RWPE2 (cell line): ENCODE measurements at regions not wholly inside any gene's neighbourhood (a gene's known extent, or its start where the extent isn't known, plus 50 kb on each side); places are given as distances from the start of the nearest gene placed in this dataset.

Experiments
- ATAC-seq: fragments of 200-7000 bp; cut with Tn5 transposase; 3 replicates; pipeline ENCODE4 v1.9.1; 2021; ENCODE audit warnings: low read depth
- DNase-seq: peaks from one replicate; pipeline ENCODE4 v3.0.0-alpha.2; 2020; ENCODE audit warnings: low spot score
- H3K27ac ChIP-seq: fragments of 450-650 bp; 2 replicates; pipeline ENCODE4 v1.5.1; 2017; ENCODE audit warnings: mild to moderate bottlenecking; ENCODE audit not compliant: poor library complexity, severe bottlenecking
- H3K27me3 ChIP-seq: fragments of 250-450 bp; sonication (Bioruptor Pico); 2 replicates; pipeline ENCODE4 v1.5.1; 2021; ENCODE audit warnings: mild to moderate bottlenecking, moderate library complexity; ENCODE audit not compliant: insufficient read depth, poor library complexity, severe bottlenecking
- H3K36me3 ChIP-seq: fragments of 250-450 bp; sonication (Bioruptor Pico); 2 replicates; pipeline ENCODE4 v1.5.1; 2020; ENCODE audit warnings: low read depth, mild to moderate bottlenecking, moderate library complexity
- H3K4me1 ChIP-seq: fragments of 250-450 bp; sonication (Bioruptor Pico); 2 replicates; pipeline ENCODE4 v1.5.1; 2021; ENCODE audit warnings: mild to moderate bottlenecking, moderate library complexity; ENCODE audit not compliant: insufficient read depth, poor library complexity, severe bottlenecking
- H3K4me3 ChIP-seq: fragments of 250-450 bp; sonication (Bioruptor Pico); 2 replicates; pipeline ENCODE4 v1.5.1; 2021; ENCODE audit warnings: mild to moderate bottlenecking, moderate library complexity; ENCODE audit not compliant: severe bottlenecking
- H3K9me3 ChIP-seq: fragments of 250-450 bp; sonication (Bioruptor Pico); 2 replicates; pipeline ENCODE4 v1.5.1; 2021; ENCODE audit warnings: mild to moderate bottlenecking, moderate library complexity; ENCODE audit not compliant: severe bottlenecking
- TF ChIP-seq, protein P1 (sequence below): fragments of 450-650 bp; IDR thresholded peaks from one replicate; pipeline ENCODE4 v1.5.1; 2017; ENCODE audit warnings: mild to moderate bottlenecking, moderate library complexity; ENCODE audit not compliant: poor library complexity, severe bottlenecking

DNA sequence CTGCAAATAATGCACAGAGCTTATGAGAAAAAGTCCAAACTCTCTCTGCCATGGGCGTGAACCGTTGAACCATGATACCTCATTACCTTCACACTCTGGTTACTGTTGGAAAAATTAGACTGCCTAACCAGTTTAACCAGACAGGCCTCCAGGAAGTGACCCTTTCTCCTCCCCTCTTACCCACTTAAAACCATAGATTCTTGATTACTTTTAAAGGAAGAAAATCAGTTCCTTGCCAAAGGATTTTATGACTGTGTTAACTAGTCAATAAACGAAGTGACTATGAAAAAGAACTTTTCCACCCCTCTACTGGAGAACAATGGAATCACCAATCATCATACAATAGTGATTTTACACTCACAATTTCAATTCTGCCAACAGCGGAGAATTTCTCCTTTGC, 254.0 kb upstream of the ATP2B1 start:
- DNase-seq, result no peak
- TF ChIP-seq, protein P1, sequence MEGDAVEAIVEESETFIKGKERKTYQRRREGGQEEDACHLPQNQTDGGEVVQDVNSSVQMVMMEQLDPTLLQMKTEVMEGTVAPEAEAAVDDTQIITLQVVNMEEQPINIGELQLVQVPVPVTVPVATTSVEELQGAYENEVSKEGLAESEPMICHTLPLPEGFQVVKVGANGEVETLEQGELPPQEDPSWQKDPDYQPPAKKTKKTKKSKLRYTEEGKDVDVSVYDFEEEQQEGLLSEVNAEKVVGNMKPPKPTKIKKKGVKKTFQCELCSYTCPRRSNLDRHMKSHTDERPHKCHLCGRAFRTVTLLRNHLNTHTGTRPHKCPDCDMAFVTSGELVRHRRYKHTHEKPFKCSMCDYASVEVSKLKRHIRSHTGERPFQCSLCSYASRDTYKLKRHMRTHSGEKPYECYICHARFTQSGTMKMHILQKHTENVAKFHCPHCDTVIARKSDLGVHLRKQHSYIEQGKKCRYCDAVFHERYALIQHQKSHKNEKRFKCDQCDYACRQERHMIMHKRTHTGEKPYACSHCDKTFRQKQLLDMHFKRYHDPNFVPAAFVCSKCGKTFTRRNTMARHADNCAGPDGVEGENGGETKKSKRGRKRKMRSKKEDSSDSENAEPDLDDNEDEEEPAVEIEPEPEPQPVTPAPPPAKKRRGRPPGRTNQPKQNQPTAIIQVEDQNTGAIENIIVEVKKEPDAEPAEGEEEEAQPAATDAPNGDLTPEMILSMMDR, result peak; percentile 38

DNA sequence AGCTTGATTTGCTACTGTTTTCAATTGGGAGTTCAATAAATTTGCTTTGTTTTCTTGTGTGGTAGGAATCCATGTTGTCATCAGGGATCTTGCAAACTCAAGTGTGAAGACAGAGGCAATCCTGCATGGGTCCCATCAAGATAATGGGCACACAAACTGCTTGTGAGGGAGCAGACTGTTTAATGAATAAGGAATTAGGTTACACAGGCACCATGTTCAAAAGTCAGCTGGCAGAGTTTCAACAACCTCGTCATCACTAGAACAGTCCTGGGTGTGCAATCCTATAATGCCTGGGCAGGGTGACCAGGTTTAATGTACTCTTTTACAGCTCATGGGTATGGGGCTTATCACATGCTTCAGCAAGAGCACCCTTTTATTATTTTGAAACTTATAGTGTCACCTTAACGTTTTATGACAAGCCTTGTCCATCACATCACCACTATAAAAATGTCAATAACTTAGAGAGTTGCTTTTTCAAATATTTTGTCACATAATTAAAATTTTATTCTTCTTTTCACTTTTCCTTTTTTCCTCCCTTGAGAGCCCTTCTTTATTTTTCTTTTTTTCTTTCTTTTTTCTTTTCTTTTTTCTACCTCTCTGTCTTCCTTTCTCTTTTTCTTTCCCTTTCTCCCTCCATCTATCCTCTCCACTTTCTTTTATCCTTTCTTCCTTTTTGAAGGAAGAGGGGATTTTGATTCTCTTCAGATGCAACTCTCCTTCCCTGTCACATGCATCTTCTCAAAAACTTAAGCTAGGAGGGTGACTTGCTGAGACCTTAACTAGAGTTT, 252.2 kb upstream of the ATP2B1 start:
- H3K36me3 ChIP-seq, result no peaks in the 10 kb centered on the region
- no peaks in the 10 kb centered on the region for H3K9me3 ChIP-seq
- DNase-seq, result no peak
- H3K4me1 ChIP-seq, result no peaks in the 10 kb centered on the region
- H3K27me3 ChIP-seq, result no peaks in the 10 kb centered on the region
- H3K4me3 ChIP-seq, result no peak overlapping the region
- no peak overlapping the region for H3K27ac ChIP-seq
- peak; percentile 59 for ATAC-seq
- TF ChIP-seq, protein P1, result no peak

More for the DNA sequence above, 254.0 kb upstream of the ATP2B1 start:
- Histone ChIP-seq H3K27me3 (no peaks in the 10 kb centered on the region), H3K4me3 (no peak overlapping the region), H3K27ac (no peak overlapping the region), H3K9me3 (no peaks in the 10 kb centered on the region), H3K4me1 (no peaks in the 10 kb centered on the region), H3K36me3 (no peaks in the 10 kb centered on the region)
- ATAC-seq, result no peak

DNA sequence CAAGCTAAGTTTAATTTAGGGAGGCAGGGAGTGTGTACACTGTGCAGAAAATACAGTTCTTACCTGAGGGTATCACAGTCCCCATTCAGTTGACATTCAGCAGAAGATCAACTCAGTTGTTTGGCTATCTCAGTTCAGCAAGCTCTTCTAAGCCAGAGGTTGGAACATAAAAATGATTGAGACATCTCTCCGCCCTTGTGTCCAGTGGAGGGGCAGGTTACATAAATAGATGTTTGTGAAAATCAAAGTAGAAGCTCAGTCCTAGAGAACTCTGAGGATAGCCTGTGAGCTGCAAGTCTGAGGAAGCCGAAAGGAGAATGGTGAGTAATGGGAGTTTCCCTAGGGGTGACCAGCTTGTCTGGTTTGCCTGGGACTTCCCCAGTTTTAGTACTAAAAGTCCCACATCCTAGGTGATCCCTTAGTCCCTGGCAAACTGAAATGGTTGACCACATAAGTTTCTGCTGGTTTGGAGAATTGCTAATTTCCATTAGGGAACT, 251.4 kb upstream of the ATP2B1 start:
- no peak for DNase-seq
- H3K27me3 ChIP-seq, result no peaks in the 10 kb centered on the region

DNA sequence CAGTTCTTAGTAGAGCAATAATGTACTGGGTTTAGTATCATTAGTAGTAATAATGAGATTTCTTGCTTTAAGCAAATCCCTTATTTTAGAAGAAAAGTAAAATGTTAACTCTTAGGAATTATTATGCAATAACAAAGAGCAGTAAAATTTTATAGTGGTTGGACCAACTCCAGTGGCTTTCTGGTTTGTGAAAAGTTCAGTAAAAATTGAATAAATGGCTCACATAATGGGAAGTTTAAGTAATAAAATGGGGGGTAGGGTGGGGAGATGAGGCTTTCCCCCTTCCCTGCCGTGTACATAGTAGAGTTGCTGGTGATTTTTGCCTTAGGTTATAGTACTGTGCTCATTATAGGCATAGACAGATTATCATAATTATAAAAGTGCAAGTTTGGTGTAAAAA, 250.5 kb upstream of the ATP2B1 start:
- H3K9me3 ChIP-seq, result no peaks in the 10 kb centered on the region
- no peak overlapping the region for H3K4me3 ChIP-seq
- DNase-seq (no peak), ATAC-seq (no peak)
- H3K27me3 ChIP-seq, result no peaks in the 10 kb centered on the region
- H3K36me3 ChIP-seq, result no peaks in the 10 kb centered on the region
- H3K4me1 ChIP-seq, result no peaks in the 10 kb centered on the region
- TF ChIP-seq, protein P1, result no peak
- H3K27ac ChIP-seq, result no peak overlapping the region

More for the DNA sequence above, 251.4 kb upstream of the ATP2B1 start:
- H3K9me3 ChIP-seq, result no peaks in the 10 kb centered on the region
- H3K4me1 ChIP-seq, result no peaks in the 10 kb centered on the region
- no peak overlapping the region for H3K27ac ChIP-seq
- TF ChIP-seq, protein P1, result no peak
- H3K4me3 ChIP-seq, result no peak overlapping the region
- no peaks in the 10 kb centered on the region for H3K36me3 ChIP-seq
- peak; percentile 74 for ATAC-seq

DNA sequence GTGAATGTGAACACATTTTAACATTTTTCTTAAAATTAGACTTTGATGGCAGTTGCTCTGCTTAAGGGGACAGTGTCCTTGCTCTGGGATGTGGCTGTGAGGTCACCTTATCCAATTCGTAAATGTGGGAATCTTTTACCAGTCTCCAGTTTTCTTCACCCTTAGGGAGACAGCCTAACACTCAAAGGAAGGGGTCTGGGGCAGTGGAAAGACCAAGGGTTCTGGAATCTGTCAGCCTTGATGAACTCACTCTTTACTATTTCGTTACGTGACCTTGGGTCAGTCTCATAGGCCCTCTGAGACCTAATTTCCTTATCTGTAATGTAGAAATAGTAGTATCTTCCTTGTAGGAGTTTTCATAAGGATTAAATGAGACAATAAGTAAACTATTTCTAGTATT, 245.6 kb upstream of the ATP2B1 start:
- H3K9me3 ChIP-seq, result no peaks in the 10 kb centered on the region
- H3K4me3 ChIP-seq, result no peak overlapping the region
- H3K27me3 ChIP-seq, result no peaks in the 10 kb centered on the region
- peaks cover 28% of the 10 kb centered on the region for H3K4me1 ChIP-seq
- ATAC-seq, result no peak
- TF ChIP-seq, protein P1, result no peak
- no peak for DNase-seq
- H3K36me3 ChIP-seq, result no peaks in the 10 kb centered on the region
- no peak overlapping the region for H3K27ac ChIP-seq
